Fibroblast of skin of scalp (primary cell): ENCODE measurements at regions not wholly inside any gene's neighbourhood (a gene's known extent, or its start where the extent isn't known, plus 50 kb on each side); places are given as distances from the start of the nearest gene placed in this dataset.

Experiments used
- DNase-seq: peaks from one replicate; pipeline ENCODE4 v3.0.0-alpha.2; 2013

DNA sequence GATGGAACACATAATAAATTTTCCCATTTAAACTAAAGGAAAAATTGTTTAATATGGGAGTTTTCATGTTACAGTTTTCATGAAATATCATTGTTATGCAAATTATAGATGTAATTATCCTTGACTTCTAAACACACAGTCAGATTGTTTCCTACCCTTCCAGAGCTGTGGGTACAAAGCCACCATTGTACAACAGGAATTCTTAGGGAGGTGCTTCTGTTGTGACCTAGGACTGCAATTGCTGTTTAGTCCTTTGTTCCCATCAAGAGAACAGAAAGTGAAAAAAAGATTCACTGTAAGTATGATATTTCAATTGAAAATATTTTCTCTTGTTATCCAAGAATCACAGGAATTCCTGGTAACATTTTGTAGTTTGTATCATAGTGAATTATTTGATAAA lies 455.3 kb upstream of the NAALADL2 start:
- DNase-seq: no peak

DNA sequence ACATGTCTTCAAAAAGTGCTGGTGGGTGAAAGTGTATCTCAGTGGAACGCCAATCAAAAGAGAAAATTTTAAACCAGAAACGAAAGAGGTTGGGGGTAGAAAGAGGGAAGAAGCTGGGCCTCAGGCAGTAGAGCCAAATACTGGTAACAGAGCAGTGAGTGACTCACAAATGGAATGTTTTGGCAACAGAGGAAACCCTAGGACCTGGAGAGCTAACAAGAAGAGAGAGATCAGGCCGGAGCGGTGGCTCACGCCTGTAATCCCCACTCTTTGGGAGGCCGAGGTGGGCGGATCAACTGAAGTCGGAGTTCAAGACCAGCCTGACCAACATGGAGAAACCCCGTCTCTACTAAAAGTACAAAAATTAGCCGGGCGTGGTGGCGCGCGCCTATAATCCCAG lies 450.8 kb upstream of the NAALADL2 start:
- peak; percentile 54 for DNase-seq

DNA sequence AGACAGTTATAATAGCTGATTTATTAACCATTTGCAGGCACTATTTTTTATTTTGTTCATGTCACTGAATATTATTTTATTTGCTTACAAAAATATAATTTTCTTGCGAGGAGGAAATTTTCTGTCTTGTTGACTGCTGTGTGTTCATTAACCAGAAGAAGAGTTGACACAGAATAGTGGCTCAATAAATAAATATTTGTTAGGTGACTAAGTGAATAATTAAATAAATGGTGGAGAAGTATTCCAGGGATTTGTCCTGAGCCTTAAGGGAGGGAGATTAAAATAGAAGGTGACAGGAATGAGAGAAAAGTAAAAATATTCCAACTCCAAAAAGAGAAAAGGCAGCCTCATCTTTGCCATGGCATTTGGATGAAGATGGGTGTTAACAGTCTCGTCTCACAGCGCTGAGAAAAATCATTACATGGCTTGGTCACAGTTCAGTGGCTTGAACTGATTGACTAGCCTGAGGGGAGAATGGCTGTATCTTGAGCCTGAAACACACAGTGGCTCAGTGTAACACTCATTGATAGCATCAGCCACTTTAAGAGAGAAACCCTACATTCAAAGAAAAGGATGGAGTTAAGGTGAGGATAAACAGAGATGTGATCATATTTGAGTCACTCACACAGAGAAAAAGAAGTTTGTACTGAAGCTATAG lies 449.9 kb upstream of the NAALADL2 start:
- no peak for DNase-seq

- no peak for DNase-seq
Observed at GRCh38 chr3:174413062-174413912, 445.8 kb upstream of the NAALADL2 start.

- DNase-seq: no peak
Observed at GRCh38 chr3:174414902-174415301, 444.2 kb upstream of the NAALADL2 start.

GRCh38 chr3:174417573-174417972 lies 441.6 kb upstream of the NAALADL2 start:
- DNase-seq: no peak

DNA sequence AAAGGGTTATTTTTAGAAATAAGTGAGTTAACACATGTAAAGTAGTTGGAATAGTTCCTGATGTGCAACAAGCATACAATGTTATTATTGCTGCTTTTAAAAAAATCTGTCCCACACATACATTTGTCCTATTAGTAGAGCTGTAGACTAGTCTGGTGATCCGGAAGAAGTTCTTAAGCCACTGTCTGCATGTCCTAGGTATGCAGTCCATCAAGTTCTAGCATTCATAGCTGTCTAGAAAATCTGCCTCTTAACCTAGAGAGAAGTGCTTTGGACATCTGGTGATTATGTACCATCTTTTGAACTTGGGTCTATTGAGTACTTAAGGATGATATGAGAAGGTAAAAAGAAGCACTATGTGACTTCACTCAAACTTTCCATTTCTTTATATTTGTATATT lies 439.9 kb upstream of the NAALADL2 start:
- no peak for DNase-seq

GRCh38 chr3:174423936-174424335 lies 435.2 kb upstream of the NAALADL2 start:
- DNase-seq: no peak

GRCh38 chr3:174424656-174425055 lies 434.5 kb upstream of the NAALADL2 start:
- DNase-seq: no peak

GRCh38 chr3:174425422-174425821 lies 433.7 kb upstream of the NAALADL2 start:
- DNase-seq: no peak

- no peak for DNase-seq
Observed at GRCh38 chr3:174430986-174431385, 428.1 kb upstream of the NAALADL2 start.

- peak; percentile 37 for DNase-seq
Observed at GRCh38 chr3:174431717-174432116, 427.4 kb upstream of the NAALADL2 start.

DNA sequence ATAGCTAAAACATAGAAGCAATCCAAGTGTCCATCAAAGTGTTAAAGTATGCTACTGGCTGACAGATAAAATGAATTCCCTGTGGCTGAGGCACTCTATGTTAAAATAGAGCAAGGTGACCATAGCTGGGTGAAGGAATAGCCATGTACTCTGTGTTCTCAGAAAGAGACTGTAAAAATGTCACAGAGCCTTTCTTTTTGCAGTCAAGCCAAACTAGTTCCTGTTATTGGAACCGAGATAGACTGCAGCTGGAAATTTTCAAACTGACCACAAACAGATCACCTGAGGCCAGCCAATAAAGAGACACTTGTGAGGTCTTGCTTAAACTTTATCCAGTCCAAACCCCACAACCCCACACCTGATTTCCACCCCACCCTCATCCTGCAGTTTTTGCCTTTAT lies 422.8 kb upstream of the NAALADL2 start:
- no peak for DNase-seq

GRCh38 chr3:174438501-174439145 lies 420.5 kb upstream of the NAALADL2 start:
- DNase-seq: peak; percentile 4

- DNase-seq: peak; percentile 99
Observed at GRCh38 chr3:174439331-174440252, 419.5 kb upstream of the NAALADL2 start.

- DNase-seq: peak; percentile 55
Observed at GRCh38 chr3:174440253-174440701, 418.9 kb upstream of the NAALADL2 start.

DNA sequence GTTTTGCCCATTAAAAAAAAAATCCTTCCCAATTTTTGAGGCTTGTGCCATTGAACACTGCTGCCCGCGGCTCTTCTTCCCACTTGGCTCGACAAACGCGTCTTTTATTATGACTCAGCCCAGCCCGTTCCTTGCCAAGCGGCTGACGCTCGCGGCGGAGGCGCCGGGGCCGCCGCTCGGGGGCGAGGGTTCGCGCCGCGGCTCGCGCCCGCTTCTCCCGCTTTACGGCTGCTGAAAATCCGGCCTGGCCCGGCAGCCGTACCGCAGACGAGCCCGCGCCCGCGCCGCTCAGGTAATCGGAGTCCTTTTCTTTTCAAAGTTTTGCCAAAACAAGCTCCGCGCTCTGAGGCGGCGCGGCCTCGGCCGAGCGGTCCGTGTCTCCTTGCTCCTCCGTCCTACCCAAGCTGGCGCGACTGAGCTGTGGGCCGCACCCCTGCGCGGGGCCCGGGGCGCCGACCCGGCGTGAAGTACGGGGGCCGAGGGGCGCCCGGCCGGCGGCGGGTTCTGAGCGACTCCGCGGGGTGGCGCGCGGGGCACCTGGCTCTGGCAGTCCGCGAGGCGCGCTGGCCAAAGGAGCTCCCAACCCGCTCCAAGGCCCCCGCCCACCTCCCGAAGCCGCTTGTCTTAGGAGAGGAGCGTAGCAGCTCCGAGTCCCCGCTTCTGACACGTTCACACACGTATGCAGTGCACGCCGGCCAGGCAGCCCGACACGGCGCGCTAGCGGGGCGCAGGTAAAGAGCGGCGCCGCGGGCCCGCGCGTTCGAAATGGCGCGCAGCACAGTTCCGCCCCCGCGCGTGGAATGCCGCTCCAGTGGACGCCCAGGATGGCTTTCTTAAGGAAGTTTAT lies 418.2 kb upstream of the NAALADL2 start:
- peak; percentile 95 for DNase-seq

GRCh38 chr3:174441588-174442301 lies 417.4 kb upstream of the NAALADL2 start:
- peak; percentile 41 for DNase-seq

- DNase-seq: no peak
Observed at GRCh38 chr3:174442302-174442682, 416.8 kb upstream of the NAALADL2 start.

DNA sequence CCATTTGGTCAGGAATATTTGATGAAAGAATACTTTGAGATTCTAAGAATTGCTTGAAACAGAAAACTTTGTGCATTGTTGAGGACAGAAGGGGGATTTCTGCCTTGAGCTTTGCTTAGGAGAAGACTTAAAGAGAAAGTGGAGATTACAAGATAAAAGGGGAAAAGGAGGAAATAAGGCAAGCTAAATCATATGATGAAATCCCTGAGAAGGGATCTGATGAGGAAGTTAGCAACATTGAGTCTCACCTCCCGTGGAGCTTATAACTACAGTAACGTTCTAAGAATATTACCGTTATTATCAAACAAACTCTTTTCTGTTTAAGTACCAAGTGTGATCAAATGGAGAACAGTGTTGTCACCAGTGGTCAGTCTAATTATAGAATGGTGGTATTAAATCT lies 414.7 kb upstream of the NAALADL2 start:
- DNase-seq: no peak

GRCh38 chr3:174457758-174458157 lies 401.4 kb upstream of the NAALADL2 start:
- no peak for DNase-seq
